ENCODE measurements at regions not wholly inside any gene's neighbourhood (a gene's known extent, or its start where the extent isn't known, plus 50 kb on each side); places are given as distances from the start of the nearest gene placed in this dataset.

GRCh38 chr4:12651876-12652275 lies 832.3 kb downstream of the RAB28 start:
- TF ChIP-seq, protein P1, sequence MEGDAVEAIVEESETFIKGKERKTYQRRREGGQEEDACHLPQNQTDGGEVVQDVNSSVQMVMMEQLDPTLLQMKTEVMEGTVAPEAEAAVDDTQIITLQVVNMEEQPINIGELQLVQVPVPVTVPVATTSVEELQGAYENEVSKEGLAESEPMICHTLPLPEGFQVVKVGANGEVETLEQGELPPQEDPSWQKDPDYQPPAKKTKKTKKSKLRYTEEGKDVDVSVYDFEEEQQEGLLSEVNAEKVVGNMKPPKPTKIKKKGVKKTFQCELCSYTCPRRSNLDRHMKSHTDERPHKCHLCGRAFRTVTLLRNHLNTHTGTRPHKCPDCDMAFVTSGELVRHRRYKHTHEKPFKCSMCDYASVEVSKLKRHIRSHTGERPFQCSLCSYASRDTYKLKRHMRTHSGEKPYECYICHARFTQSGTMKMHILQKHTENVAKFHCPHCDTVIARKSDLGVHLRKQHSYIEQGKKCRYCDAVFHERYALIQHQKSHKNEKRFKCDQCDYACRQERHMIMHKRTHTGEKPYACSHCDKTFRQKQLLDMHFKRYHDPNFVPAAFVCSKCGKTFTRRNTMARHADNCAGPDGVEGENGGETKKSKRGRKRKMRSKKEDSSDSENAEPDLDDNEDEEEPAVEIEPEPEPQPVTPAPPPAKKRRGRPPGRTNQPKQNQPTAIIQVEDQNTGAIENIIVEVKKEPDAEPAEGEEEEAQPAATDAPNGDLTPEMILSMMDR (IDR thresholded peaks at IDR 0.05), result no peak
- no peak for TF ChIP-seq POLR2A (IDR thresholded peaks at IDR 0.05)
